Stimulated activated CD8-positive, alpha-beta memory T cell treated with anti-CD3 and anti-CD28 coated beads, Interleukin-7, amount 100 ng/mL, for 1 hour (primary cell): ENCODE measurements at regions not wholly inside any gene's neighbourhood (a gene's known extent, or its start where the extent isn't known, plus 50 kb on each side); places are given as distances from the start of the nearest gene placed in this dataset.
"Not testable (repeated sequence)": the region's sequence is repeated elsewhere in the genome, so short reads cannot be mapped to it uniquely, and the experiment has no call there.

Experiments
- DNase-seq, 2 donors: peaks; one replicate each; pipeline ENCODE4 v3.0.0-alpha.2; 2020; ENCODE audit warnings: low read depth in 2 of 2

DNA sequence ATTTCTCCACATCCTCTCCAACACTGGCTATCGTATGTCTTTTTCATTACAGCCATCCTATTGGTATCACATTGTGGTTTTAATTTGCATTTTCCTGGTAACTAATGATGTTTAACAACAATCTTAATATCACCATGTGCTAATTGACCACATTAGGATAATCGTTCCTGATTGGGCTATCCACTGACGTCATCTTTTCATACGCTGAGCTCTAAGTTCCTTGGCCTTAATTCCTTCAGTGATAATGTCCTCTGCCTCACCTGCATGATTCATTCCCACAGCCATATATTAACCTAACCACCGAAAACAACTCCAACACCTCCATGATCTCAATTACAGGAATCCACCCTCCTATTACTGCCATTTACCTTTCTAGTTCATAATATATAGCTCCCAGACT is 547.9 kb upstream of the BRINP1 start:
- DNase-seq: no peak

GRCh38 chr9:119907056-119907455 is 537.8 kb upstream of the BRINP1 start:
- DNase-seq: no peak

DNA sequence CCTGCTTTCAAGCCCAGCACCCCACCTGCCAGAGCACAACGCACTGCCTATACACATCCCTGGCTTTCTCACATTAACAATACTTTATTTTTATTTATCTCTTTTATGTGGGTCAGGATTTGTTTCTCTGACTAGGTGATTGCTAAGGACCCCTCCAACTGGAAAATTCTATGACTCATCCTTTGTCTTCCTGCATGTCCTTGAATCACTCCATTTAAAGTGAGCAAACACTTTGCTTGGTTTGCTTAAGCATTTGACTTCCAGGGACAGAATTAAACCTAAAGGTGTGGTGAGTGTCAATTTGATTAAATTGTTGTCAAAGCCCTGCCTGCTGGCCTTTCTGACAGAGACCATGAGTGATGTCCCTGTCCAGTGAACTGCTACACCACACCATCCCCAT is 536.5 kb upstream of the BRINP1 start:
- no peak for DNase-seq

DNA sequence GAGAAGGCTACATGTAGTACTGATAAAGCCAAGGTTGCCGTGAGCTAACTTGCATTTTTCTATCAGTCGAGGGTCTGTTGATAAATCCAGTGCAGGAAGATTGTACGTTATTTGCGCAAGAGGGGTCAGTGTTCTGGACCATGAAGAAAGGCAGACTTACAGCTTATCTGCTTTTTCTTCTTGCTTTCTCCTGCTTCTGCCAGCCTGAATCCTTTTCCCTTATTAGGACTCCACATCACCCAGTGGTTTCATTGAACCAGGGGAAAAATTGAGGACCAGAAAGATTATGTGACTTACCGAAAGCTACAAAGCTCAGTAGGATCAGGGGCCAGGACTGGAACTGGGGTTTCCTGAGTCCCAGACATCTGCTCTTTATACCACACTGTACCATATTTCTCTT is 534.6 kb upstream of the BRINP1 start:
- no peak for DNase-seq

DNA sequence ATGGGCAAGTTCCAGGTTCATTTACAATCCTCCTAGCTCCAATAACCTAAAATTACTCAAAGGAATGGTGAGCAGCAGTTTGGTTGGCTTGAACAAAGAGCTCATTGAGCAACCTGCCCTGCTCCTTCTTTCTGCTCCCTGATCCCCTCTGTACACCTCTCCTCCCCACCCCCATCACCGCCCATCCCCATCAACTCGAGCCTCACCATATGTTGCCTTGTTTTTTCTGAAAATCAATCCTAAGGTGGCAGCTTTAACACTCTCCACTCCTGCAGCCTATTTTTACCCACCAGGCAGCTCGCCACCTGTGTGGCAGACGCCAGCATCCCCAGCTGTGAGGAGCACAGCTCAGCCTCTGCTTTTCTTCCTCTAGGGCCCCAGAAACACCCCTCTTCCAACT is 533.4 kb upstream of the BRINP1 start:
- no peak for DNase-seq

- no peak for DNase-seq
Observed at GRCh38 chr9:119898316-119898715, 529.1 kb upstream of the BRINP1 start.

GRCh38 chr9:119884438-119884837 is 515.2 kb upstream of the BRINP1 start:
- no peak for DNase-seq

DNA sequence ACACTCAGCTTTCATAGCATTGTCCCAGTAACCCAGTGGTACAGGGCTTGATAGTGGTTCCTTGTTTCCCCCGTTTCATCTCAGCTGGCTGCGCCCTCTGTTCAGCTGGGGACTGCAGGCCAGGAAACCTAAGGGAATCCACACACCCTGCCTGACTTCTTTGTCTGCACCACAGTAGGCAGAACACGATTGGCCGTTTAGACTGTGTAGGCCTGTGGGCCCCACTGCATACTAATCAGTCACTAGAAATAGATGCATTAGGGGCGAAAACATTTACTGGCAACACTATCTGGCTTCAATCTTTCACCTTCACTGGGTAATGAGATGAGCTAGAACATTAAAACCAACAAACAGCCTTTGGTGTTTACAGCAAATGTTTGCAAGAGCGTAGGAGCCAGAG is 512.7 kb upstream of the BRINP1 start:
- no peak for DNase-seq

GRCh38 chr9:119880361-119880760 is 511.1 kb upstream of the BRINP1 start:
- no peak for DNase-seq

DNA sequence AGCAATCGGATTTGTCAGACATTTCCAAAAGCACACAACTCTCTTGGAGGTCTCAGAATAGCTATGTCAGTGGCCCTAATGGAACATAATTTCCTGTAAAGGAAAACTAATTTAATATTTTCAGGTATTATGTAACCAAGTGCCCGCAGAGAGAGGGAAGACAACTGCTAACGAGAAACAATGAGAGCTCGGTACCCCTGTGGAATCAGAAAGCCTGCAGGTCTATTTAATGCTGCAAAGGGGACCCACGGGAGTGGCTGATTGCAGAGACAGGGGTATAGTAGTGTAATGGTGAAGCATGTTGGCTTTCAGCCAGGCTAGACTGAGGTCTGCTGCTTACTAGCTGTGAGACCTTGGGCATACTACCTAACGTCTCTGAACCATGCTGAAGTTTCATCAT is 508.1 kb upstream of the BRINP1 start:
- DNase-seq: no peak

DNA sequence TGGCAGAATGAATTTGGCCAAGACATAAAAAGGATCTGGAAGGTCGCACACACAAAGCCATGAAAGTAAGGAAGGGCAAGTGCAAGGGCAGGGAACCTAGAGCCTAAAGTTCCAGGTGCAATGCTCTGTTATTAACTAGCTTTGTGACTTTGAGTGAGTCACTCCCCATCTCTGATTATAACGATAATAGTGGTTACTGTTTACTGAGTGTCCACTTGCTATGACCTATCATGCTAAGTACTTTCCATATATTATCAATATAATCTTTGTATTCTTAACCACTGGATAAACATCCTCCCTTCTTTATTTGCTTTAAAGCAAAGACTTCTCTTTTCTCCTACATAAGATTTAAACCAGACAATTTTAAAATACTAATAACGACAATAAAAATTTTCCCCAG is 504.6 kb upstream of the BRINP1 start:
- no peak for DNase-seq

DNA sequence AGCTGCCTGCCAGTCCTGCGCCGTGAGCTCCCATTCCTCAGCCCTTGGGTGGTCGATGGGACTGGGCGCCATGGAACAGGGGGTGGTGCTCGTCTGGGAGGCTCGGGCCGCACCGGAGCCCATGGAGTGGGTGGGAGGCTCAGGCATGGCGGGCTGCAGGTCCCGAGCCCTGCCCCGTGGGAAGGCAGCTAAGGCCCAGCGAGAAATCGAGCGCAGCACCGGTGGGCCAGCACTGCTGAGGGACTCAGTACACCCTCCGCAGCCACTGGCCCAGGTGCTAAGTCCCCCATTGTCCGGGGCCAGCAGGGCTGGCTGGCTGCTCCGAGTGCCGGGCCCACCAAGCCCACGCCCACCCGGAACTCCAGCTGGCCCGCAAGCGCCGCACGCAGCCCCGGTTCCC is 501.0 kb upstream of the BRINP1 start:
- DNase-seq: not testable (repeated sequence)

- DNase-seq: no peak
Observed at GRCh38 chr9:119868694-119869093, 499.5 kb upstream of the BRINP1 start.

DNA sequence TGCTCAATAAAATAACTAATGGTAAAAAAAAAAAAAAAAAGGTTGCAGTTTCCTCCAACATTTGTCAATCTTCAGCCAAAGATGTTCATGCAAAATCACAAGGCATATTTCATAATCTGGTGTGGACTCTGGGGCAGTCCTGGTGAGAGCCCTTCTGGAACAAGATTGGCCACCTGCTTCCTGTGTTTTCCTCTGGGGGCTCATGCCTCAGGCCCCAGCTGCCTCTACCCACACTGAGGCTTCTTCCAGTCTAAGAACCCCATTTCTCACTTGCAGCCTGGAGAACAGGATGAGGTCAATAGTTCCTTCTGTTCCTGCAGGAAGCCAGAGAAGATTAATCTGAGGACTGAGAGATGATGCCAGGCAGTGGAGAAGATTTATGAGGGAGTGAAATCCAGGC is 492.6 kb upstream of the BRINP1 start:
- no peak for DNase-seq

GRCh38 chr9:119859128-119859527 is 489.9 kb upstream of the BRINP1 start:
- no peak for DNase-seq

- DNase-seq: no peak
Observed at GRCh38 chr9:119853126-119853525, 483.9 kb upstream of the BRINP1 start.

GRCh38 chr9:119852390-119852789 is 483.2 kb upstream of the BRINP1 start:
- DNase-seq: no peak

- no peak for DNase-seq
Observed at GRCh38 chr9:119844431-119844830, 475.2 kb upstream of the BRINP1 start.

DNA sequence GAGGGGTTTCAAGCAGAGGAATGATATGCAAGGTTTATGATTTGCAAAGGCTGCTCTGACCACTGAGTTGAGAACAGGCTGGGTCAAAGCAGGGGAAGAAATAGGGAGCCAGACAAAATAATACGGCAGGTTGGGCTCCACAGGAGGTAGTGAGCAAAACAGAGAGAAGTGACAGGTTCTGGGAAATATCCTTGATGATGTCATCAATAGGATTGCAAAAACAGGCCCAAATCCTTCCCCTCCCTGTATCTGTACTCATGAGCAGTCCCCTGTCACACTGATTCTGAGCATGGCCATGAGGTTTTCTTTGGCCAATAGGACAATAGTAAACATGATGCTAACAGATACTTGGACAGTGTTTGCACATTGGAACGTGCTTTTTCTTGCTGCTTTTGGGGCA is 471.8 kb upstream of the BRINP1 start:
- no peak for DNase-seq

GRCh38 chr9:119839888-119840287 is 470.7 kb upstream of the BRINP1 start:
- DNase-seq: no peak

DNA sequence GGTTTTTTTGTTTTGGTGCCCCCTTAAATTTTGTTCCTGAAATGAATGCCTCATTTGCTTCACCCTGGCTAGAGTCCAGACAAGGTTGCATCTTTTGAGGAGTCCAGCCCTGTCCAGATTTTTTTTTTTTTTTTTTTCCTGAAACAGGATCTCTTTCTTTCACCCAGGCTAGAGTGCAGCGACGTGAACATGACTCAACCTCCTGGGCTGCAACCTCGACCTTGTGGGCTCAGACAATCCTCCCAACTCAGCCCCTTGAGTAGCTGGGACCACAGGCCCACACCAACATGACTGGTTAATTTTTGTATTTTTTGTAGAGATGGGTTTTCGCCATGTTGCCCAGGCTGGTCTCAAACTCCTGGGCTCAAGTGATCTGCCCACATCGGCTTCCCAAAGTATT is 469.0 kb upstream of the BRINP1 start:
- no peak for DNase-seq

DNA sequence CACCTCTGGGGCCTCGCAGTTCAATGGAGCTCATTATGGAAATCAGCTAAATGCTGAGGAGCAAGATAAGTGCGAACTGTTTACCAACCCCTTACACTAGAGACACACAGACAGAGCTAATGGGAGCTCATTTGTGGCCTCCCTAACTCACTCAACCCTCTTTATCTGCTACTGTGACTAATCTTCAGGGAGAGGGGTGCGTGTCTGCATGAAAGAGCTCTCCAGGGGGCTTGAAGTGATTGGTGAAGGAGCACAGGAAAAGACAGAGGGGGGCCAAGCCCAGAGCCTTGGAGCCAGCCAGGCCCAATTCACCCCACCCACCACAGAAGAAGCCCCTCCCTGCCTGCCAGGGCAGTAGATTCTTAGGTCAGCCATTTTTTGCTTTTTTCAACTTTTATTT is 466.8 kb upstream of the BRINP1 start:
- DNase-seq: no peak

GRCh38 chr9:119834064-119834620 is 464.9 kb upstream of the BRINP1 start:
- no peak for DNase-seq

DNA sequence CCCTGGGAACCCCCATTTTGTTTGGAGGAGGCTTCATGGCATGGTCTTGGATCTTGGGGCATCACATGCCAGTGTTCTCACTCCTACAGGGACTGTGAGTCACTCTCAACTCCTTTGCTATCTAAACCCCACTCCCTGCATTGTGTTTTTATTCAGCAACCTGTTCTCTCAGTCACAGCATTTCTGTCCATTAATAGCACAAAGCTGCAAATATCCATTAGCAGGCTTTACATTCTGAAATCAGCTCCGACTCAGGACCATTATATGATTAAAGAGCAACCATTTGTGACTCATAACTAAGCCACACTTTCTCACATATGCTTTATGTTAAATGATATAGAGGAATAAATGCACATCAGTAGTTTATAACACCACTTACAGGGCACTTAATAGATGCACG is 462.1 kb upstream of the BRINP1 start:
- DNase-seq: no peak

DNA sequence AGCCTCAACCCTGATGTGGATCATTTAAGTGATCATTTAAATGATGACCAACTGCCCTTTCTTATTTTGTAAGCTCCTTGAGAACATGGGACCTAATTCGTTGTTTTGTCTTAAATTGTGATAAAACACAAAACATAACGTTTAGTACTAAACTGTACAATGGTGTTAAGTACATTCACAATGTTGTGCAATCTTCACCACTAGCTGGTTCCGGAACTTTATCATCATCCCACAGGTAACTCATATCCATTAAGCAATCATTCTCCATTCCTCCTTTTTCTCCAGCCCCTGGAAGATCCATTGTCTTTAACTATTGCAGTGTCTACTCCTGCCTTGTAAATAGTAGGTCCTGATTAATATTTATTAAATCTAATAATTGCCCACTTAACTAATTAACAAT is 460.5 kb upstream of the BRINP1 start:
- DNase-seq: no peak
